ENCODE measurements at regions not wholly inside any gene's neighbourhood (a gene's known extent, or its start where the extent isn't known, plus 50 kb on each side); places are given as distances from the start of the nearest gene placed in this dataset.

- H3K4me3 ChIP-seq (ENCODE audit: low read depth, low read length) = no peak overlapping the region
- DNase-seq (ENCODE audit: low read depth) = no peak
- TF ChIP-seq, protein P1, sequence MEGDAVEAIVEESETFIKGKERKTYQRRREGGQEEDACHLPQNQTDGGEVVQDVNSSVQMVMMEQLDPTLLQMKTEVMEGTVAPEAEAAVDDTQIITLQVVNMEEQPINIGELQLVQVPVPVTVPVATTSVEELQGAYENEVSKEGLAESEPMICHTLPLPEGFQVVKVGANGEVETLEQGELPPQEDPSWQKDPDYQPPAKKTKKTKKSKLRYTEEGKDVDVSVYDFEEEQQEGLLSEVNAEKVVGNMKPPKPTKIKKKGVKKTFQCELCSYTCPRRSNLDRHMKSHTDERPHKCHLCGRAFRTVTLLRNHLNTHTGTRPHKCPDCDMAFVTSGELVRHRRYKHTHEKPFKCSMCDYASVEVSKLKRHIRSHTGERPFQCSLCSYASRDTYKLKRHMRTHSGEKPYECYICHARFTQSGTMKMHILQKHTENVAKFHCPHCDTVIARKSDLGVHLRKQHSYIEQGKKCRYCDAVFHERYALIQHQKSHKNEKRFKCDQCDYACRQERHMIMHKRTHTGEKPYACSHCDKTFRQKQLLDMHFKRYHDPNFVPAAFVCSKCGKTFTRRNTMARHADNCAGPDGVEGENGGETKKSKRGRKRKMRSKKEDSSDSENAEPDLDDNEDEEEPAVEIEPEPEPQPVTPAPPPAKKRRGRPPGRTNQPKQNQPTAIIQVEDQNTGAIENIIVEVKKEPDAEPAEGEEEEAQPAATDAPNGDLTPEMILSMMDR (IDR thresholded peaks at IDR 0.05; ENCODE audit: low read depth, low read length) = no peak
- TF ChIP-seq MYC (IDR thresholded peaks at IDR 0.05; ENCODE audit: low read depth, low read length) (no peak), MAX (IDR thresholded peaks at IDR 0.05; ENCODE audit: low read depth, low read length) (no peak), POLR2A (IDR thresholded peaks at IDR 0.05; ENCODE audit: extremely low read depth, insufficient read length) (no peak)
These were observed 163.5 kb downstream of the TLR5 start for GRCh38 chr1:222979561-222979960.

DNA sequence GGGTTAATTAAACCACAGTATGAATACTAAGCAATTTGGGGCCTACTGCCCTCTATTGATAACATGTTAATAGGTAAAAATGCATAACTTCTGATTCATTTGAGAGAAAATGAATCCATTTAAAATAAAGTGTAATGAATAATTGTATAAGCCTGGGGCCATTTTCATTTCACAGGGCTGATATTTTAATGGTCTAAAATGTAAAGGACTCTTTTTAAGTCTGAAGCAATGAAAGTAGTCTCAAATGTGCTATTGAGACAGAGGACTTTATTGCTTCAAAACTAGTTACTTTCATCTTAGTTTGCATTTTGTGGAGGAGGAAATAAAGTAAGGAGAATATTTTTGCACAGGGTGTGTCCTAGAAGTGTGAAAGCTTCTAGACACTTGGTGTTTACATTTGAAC lies 155.4 kb downstream of the TLR5 start:
- TF ChIP-seq MAX (IDR thresholded peaks at IDR 0.05; ENCODE audit: low read depth, low read length) = no peak
- TF ChIP-seq MYC (IDR thresholded peaks at IDR 0.05; ENCODE audit: low read depth, low read length) = no peak
- TF ChIP-seq POLR2A (IDR thresholded peaks at IDR 0.05; ENCODE audit: extremely low read depth, insufficient read length) = no peak
- TF ChIP-seq, protein P1 (IDR thresholded peaks at IDR 0.05; ENCODE audit: low read depth, low read length) = no peak
- no peak for DNase-seq (ENCODE audit: low read depth)
- no peak overlapping the region for H3K4me3 ChIP-seq (ENCODE audit: low read depth, low read length)

DNA sequence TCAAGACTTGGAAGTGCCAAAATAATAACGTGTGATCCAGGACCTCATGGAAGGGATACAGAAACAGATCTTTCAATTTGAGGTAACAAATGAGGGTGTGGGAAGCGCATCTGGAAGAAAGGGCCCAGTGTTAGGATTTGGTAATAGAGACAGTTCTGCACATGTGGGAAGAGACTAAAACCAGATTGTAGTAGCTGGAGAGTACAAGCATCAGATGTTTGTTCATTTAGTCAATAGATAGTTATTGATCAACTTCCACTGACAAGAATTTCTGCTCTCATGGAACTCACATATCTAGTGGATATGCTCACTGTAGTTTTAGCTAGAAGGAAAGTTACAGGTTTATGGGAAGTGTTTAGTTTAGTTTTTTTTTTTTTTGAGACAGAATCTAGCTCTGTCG lies 153.6 kb downstream of the TLR5 start:
- no peak overlapping the region for H3K4me3 ChIP-seq (ENCODE audit: low read depth, low read length)
- no peak for DNase-seq (ENCODE audit: low read depth)
- TF ChIP-seq MYC (IDR thresholded peaks at IDR 0.05; ENCODE audit: low read depth, low read length) (no peak), MAX (IDR thresholded peaks at IDR 0.05; ENCODE audit: low read depth, low read length) (no peak), POLR2A (IDR thresholded peaks at IDR 0.05; ENCODE audit: extremely low read depth, insufficient read length) (no peak)
- TF ChIP-seq, protein P1 (IDR thresholded peaks at IDR 0.05; ENCODE audit: low read depth, low read length) = no peak

- TF ChIP-seq MYC (IDR thresholded peaks at IDR 0.05; ENCODE audit: low read depth, low read length) (no peak), MAX (IDR thresholded peaks at IDR 0.05; ENCODE audit: low read depth, low read length) (no peak), POLR2A (IDR thresholded peaks at IDR 0.05; ENCODE audit: extremely low read depth, insufficient read length) (no peak)
- TF ChIP-seq, protein P1 (IDR thresholded peaks at IDR 0.05; ENCODE audit: low read depth, low read length) = no peak
- no peak overlapping the region for H3K4me3 ChIP-seq (ENCODE audit: low read depth, low read length)
- DNase-seq (ENCODE audit: low read depth) = no peak
These were observed 151.9 kb downstream of the TLR5 start for GRCh38 chr1:222991177-222991576.

DNA sequence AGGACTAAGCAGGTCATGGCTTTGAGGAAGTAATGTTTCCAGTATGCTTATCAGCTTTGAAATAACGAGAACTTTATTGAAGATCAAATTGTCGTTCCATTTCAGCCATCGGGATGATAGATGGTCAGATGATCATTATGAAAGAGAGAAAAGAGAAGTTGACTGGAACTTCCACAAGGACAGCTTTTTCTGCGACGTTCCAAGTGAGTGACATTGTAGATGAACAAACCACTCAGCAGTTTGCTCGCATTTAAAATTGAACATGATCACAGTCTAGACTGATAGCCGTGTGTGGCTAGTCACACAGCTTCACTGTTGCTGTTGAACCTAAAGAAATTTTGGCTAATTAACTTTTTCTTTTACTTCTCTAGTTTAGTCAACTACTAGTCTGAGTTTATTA lies 151.1 kb downstream of the TLR5 start:
- H3K4me3 ChIP-seq (ENCODE audit: low read depth, low read length) = no peak overlapping the region
- no peak for TF ChIP-seq MAX (IDR thresholded peaks at IDR 0.05; ENCODE audit: low read depth, low read length)
- no peak for TF ChIP-seq POLR2A (IDR thresholded peaks at IDR 0.05; ENCODE audit: extremely low read depth, insufficient read length)
- TF ChIP-seq, protein P1 (IDR thresholded peaks at IDR 0.05; ENCODE audit: low read depth, low read length) = no peak
- TF ChIP-seq MYC (IDR thresholded peaks at IDR 0.05; ENCODE audit: low read depth, low read length) = no peak
- DNase-seq (ENCODE audit: low read depth) = no peak

Data from NB4 (cell line).